ENCODE measurements at regions not wholly inside any gene's neighbourhood (a gene's known extent, or its start where the extent isn't known, plus 50 kb on each side); places are given as distances from the start of the nearest gene placed in this dataset.

DNA sequence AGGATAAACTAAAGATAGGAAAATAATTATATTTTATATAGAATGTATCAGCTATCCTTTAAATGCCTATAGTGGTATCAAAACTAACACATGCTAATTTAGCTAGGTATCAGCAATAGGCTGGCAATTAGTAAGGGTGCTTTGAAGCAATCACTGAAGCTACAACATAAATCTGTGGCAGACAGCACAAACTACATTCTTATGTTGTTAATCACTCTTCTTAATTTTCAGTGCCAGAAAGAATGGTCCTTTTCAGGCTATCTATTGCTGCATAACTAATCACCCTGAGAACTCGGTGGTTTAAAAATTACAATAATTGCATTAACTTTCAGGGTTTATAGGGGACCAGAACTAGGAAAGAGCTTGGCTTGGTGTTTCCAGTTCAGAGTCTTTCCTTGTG, 963.1 kb downstream of the EFNB2 start:
- Histone ChIP-seq H2AFZ (ENCODE audit: low read length) (no peak overlapping the region), H3K4me2 (ENCODE audit: low read length) (no peak overlapping the region), H3K27ac (ENCODE audit: low read depth, low read length, poor library complexity, severe bottlenecking) (no peak overlapping the region), H3K4me1 (ENCODE audit: insufficient read depth, low read length, severe bottlenecking) (no peaks in the 10 kb centered on the region), H3K9ac (ENCODE audit: low read length) (no peak overlapping the region), H3K9me2 (ENCODE audit: low read depth, low read length) (no peaks in the 10 kb centered on the region), H4K20me1 (ENCODE audit: insufficient read depth, low read length) (no peaks in the 10 kb centered on the region), H3K79me2 (ENCODE audit: insufficient read depth, low read length) (no peaks in the 10 kb centered on the region), H3K36me3 (ENCODE audit: insufficient read depth, low read length) (no peaks in the 10 kb centered on the region), H3K9me3 (ENCODE audit: low read length) (no peaks in the 10 kb centered on the region), H3F3A (ENCODE audit: insufficient read depth, low read length) (no peaks in the 10 kb centered on the region), H3K4me3 (ENCODE audit: low read depth, low read length, poor library complexity, severe bottlenecking) (no peak overlapping the region), H3K27me3 (ENCODE audit: insufficient read depth, low read length) (no peaks in the 10 kb centered on the region)
- TF ChIP-seq, protein P1, sequence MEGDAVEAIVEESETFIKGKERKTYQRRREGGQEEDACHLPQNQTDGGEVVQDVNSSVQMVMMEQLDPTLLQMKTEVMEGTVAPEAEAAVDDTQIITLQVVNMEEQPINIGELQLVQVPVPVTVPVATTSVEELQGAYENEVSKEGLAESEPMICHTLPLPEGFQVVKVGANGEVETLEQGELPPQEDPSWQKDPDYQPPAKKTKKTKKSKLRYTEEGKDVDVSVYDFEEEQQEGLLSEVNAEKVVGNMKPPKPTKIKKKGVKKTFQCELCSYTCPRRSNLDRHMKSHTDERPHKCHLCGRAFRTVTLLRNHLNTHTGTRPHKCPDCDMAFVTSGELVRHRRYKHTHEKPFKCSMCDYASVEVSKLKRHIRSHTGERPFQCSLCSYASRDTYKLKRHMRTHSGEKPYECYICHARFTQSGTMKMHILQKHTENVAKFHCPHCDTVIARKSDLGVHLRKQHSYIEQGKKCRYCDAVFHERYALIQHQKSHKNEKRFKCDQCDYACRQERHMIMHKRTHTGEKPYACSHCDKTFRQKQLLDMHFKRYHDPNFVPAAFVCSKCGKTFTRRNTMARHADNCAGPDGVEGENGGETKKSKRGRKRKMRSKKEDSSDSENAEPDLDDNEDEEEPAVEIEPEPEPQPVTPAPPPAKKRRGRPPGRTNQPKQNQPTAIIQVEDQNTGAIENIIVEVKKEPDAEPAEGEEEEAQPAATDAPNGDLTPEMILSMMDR (IDR thresholded peaks at IDR 0.05; ENCODE audit: low read length) = no peak
- TF ChIP-seq EZH2 (IDR thresholded peaks at IDR 0.05; ENCODE audit: borderline replicate concordance, low read length) = no peak

DNA sequence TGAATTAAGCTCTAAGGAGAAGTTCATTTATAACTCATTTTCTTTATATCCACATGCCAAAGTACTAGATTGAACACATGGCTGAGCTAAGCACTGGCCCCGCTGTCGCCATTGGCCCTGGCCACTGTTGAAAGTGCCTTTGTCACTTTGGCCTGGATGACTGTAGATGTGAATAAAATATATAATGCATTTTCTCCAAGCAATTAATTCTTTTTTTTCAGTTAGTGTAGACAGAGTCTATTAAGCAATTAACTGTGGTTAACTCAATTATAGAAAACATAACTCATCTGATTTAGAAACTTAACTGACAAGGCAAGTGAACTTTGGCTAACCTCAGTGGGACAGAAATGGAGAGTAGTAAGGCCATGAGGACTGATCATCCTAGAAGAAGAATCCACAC, 965.6 kb downstream of the EFNB2 start:
- Histone ChIP-seq H3K27me3 (ENCODE audit: insufficient read depth, low read length) (no peaks in the 10 kb centered on the region), H3K36me3 (ENCODE audit: insufficient read depth, low read length) (no peaks in the 10 kb centered on the region), H2AFZ (ENCODE audit: low read length) (no peak overlapping the region), H3K9me2 (ENCODE audit: low read depth, low read length) (no peaks in the 10 kb centered on the region), H3K9me3 (ENCODE audit: low read length) (no peaks in the 10 kb centered on the region), H3K4me2 (ENCODE audit: low read length) (no peak overlapping the region), H4K20me1 (ENCODE audit: insufficient read depth, low read length) (no peaks in the 10 kb centered on the region), H3F3A (ENCODE audit: insufficient read depth, low read length) (no peaks in the 10 kb centered on the region), H3K27ac (ENCODE audit: low read depth, low read length, poor library complexity, severe bottlenecking) (no peak overlapping the region), H3K4me3 (ENCODE audit: low read depth, low read length, poor library complexity, severe bottlenecking) (no peak overlapping the region), H3K4me1 (ENCODE audit: insufficient read depth, low read length, severe bottlenecking) (no peaks in the 10 kb centered on the region), H3K9ac (ENCODE audit: low read length) (no peak overlapping the region), H3K79me2 (ENCODE audit: insufficient read depth, low read length) (no peaks in the 10 kb centered on the region)
- TF ChIP-seq, protein P1 (IDR thresholded peaks at IDR 0.05; ENCODE audit: low read length) = no peak
- TF ChIP-seq EZH2 (IDR thresholded peaks at IDR 0.05; ENCODE audit: borderline replicate concordance, low read length) = no peak

DNA sequence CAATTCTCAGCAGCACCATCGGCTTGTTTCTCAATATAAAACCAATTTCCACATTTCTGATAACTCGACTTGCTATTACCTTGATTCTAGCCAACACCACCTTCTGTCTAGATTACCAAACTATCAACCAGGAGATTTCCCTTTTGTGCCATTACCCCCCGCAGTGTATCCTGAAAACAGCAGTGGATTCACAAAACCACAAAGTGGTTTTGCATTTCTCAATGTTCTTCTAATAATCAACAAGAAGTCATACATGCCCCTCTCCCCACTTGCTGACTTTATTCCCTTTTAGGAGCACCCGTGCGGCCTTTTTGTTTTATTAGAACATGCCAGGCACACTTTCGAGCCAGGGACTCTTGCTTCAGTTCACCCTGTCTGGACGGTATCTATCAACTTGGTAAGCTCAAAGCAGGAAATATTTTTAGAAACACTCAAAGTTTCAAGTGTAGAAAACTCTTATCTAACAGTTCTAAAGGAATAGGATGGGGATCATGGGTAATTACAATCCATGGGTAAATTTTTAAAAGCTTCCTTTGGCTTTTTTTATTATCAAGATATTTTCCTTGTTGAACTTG, 967.4 kb downstream of the EFNB2 start:
- H3K4me1 ChIP-seq (ENCODE audit: insufficient read depth, low read length, severe bottlenecking) = no peaks in the 10 kb centered on the region
- no peaks in the 10 kb centered on the region for H3K36me3 ChIP-seq (ENCODE audit: insufficient read depth, low read length)
- no peak overlapping the region for H3K4me2 ChIP-seq (ENCODE audit: low read length)
- no peak overlapping the region for H2AFZ ChIP-seq (ENCODE audit: low read length)
- H3K9me2 ChIP-seq (ENCODE audit: low read depth, low read length) = no peaks in the 10 kb centered on the region
- no peaks in the 10 kb centered on the region for H3K27me3 ChIP-seq (ENCODE audit: insufficient read depth, low read length)
- no peak overlapping the region for H3K4me3 ChIP-seq (ENCODE audit: low read depth, low read length, poor library complexity, severe bottlenecking)
- no peaks in the 10 kb centered on the region for H3K79me2 ChIP-seq (ENCODE audit: insufficient read depth, low read length)
- H4K20me1 ChIP-seq (ENCODE audit: insufficient read depth, low read length) = no peaks in the 10 kb centered on the region
- TF ChIP-seq, protein P1 (IDR thresholded peaks at IDR 0.05; ENCODE audit: low read length) = no peak
- no peak for TF ChIP-seq EZH2 (IDR thresholded peaks at IDR 0.05; ENCODE audit: borderline replicate concordance, low read length)
- H3K27ac ChIP-seq (ENCODE audit: low read depth, low read length, poor library complexity, severe bottlenecking) = no peak overlapping the region
- H3K9ac ChIP-seq (ENCODE audit: low read length) = no peak overlapping the region
- no peaks in the 10 kb centered on the region for H3F3A ChIP-seq (ENCODE audit: insufficient read depth, low read length)
- H3K9me3 ChIP-seq (ENCODE audit: low read length) = no peaks in the 10 kb centered on the region
